HG03442 (cell line): ENCODE measurements at regions not wholly inside any gene's neighbourhood (a gene's known extent, or its start where the extent isn't known, plus 50 kb on each side); places are given as distances from the start of the nearest gene placed in this dataset.

ENCODE experiments used
- ATAC-seq: cut with Tn5 transposase; IDR thresholded peaks from one replicate; pipeline ENCODE4 v1.9.1; 2021; ENCODE audit warnings: mild to moderate bottlenecking, moderate library complexity; ENCODE audit not compliant: unreplicated experiment

GRCh38 chr6:166014966-166015365 lies 152.7 kb downstream of the TBXT start:
- no peak for ATAC-seq

GRCh38 chr6:166010136-166010960 lies 157.3 kb downstream of the TBXT start:
- no peak for ATAC-seq

GRCh38 chr6:166009385-166010031 lies 158.1 kb downstream of the TBXT start:
- no peak for ATAC-seq

- ATAC-seq = no peak
Observed at GRCh38 chr6:166008441-166009369, 158.9 kb downstream of the TBXT start.

GRCh38 chr6:166007349-166008263 lies 160.0 kb downstream of the TBXT start:
- ATAC-seq = no peak

- ATAC-seq = no peak
Observed at GRCh38 chr6:166006900-166007301, 160.8 kb downstream of the TBXT start.

GRCh38 chr6:166005944-166006899 lies 161.4 kb downstream of the TBXT start:
- ATAC-seq = no peak

- no peak for ATAC-seq
Observed at GRCh38 chr6:166005401-166005943, 162.2 kb downstream of the TBXT start.

- no peak for ATAC-seq
Observed at GRCh38 chr6:166004876-166005275, 162.8 kb downstream of the TBXT start.

- no peak for ATAC-seq
Observed at GRCh38 chr6:166004471-166004870, 163.2 kb downstream of the TBXT start.

- no peak for ATAC-seq
Observed at GRCh38 chr6:166003569-166003968, 164.1 kb downstream of the TBXT start.

- ATAC-seq = no peak
Observed at GRCh38 chr6:166001359-166001758, 166.3 kb downstream of the TBXT start.

- no peak for ATAC-seq
Observed at GRCh38 chr6:165999279-165999678, 168.4 kb downstream of the TBXT start.

- ATAC-seq = no peak
Observed at GRCh38 chr6:165998072-165998471, 169.6 kb downstream of the TBXT start.

- no peak for ATAC-seq
Observed at GRCh38 chr6:165991341-165991740, 176.3 kb downstream of the TBXT start.

GRCh38 chr6:165990216-165990615 lies 177.4 kb downstream of the TBXT start:
- ATAC-seq = no peak

GRCh38 chr6:165988757-165989456 lies 178.7 kb downstream of the TBXT start:
- no peak for ATAC-seq

GRCh38 chr6:165988302-165988756 lies 179.3 kb downstream of the TBXT start:
- ATAC-seq = no peak
